Keratinocyte (primary cell): ENCODE measurements at regions not wholly inside any gene's neighbourhood (a gene's known extent, or its start where the extent isn't known, plus 50 kb on each side); places are given as distances from the start of the nearest gene placed in this dataset.

Experiments
- DNase-seq: peaks from one replicate; pipeline ENCODE4 v3.0.0-alpha.2; 2011; ENCODE audit warnings: low read depth, missing footprints, low spot score
- FAIRE-seq: peaks from 2 replicates; lab custom pipeline; 2011; peaks lifted over from hg19 to GRCh38; lab: Jason Lieb, UNC
- H2AFZ ChIP-seq: 2 replicates; pipeline ENCODE4 v1.6.0; 2012; ENCODE audit warnings: low read length, control low read depth, inconsistent platforms; ENCODE audit not compliant: control insufficient read depth
- H3K27ac ChIP-seq: 2 replicates; pipeline ENCODE4 v1.5.1; 2011; ENCODE audit warnings: low read length; ENCODE audit not compliant: control insufficient read depth, insufficient read depth
- H3K27me3 ChIP-seq: 3 replicates; pipeline ENCODE4 v1.6.0; 2011; ENCODE audit warnings: low read length; ENCODE audit not compliant: control insufficient read depth, insufficient read depth; ENCODE audit errors: extremely low read depth
- H3K36me3 ChIP-seq, 2 experiments: 2 replicates in 1 of 2; 3 replicates in 1 of 2; pipeline ENCODE4 v1.5.1; 2011; ENCODE audit warnings: low read length in 2 of 2, mild to moderate bottlenecking in 1 of 2; ENCODE audit not compliant: control insufficient read depth in 2 of 2, insufficient read depth in 2 of 2; ENCODE audit errors: extremely low read depth in 1 of 2
- H3K4me1 ChIP-seq: 3 replicates; pipeline ENCODE4 v1.5.1; 2011; ENCODE audit warnings: low read length; ENCODE audit not compliant: control insufficient read depth, insufficient read depth; ENCODE audit errors: extremely low read depth
- H3K4me2 ChIP-seq: 3 replicates; pipeline ENCODE4 v1.6.0; 2011; ENCODE audit warnings: low read depth, low read length; ENCODE audit not compliant: control insufficient read depth, insufficient read depth; ENCODE audit errors: extremely low read depth
- H3K4me3 ChIP-seq, 3 experiments: fragments of 200-600 bp in 1 of 3; sonication (generic) in 1 of 3; 2 replicates in 2 of 3; 3 replicates in 1 of 3; pipeline ENCODE4 v1.5.1; 2011 to 2016; ENCODE audit warnings: low read length in 3 of 3, mild to moderate bottlenecking in 3 of 3, control low read depth in 2 of 3, inconsistent platforms in 1 of 3, low read depth in 1 of 3, mixed read lengths in 1 of 3, mixed run types in 1 of 3, moderate library complexity in 1 of 3; ENCODE audit not compliant: control insufficient read depth in 2 of 3, insufficient read depth in 2 of 3; ENCODE audit errors: extremely low read depth in 1 of 3
- H3K79me2 ChIP-seq: 2 replicates; pipeline ENCODE4 v1.6.0; 2012; ENCODE audit warnings: low read length; ENCODE audit not compliant: control insufficient read depth, insufficient read depth
- H3K9ac ChIP-seq: 3 replicates; pipeline ENCODE4 v1.6.0; 2011; ENCODE audit warnings: low read length; ENCODE audit not compliant: control insufficient read depth, insufficient read depth; ENCODE audit errors: extremely low read depth
- H3K9me1 ChIP-seq: 3 replicates; pipeline ENCODE4 v1.6.0; 2011; ENCODE audit warnings: low read length; ENCODE audit not compliant: control insufficient read depth, insufficient read depth; ENCODE audit errors: extremely low read depth
- H3K9me3 ChIP-seq: 2 replicates; pipeline ENCODE4 v1.5.1; 2012; ENCODE audit warnings: low read depth, low read length; ENCODE audit not compliant: control insufficient read depth
- H4K20me1 ChIP-seq: 3 replicates; pipeline ENCODE4 v1.6.0; 2011; ENCODE audit warnings: low read length; ENCODE audit not compliant: control insufficient read depth, insufficient read depth; ENCODE audit errors: extremely low read depth
- CTCF ChIP-seq, 3 experiments: IDR thresholded peaks in 1 of 3; conservative IDR thresholded peaks in 1 of 3; optimal IDR thresholded peaks in 1 of 3; 2 replicates in 2 of 3; 3 replicates in 1 of 3; pipeline versions ENCODE3 to v1.5.1; 2011; ENCODE audit warnings: low read length in 3 of 3, mild to moderate bottlenecking in 3 of 3, moderate library complexity in 2 of 3, control low read depth in 1 of 3, inconsistent platforms in 1 of 3; ENCODE audit not compliant: insufficient read depth in 2 of 3; ENCODE audit errors: extremely low read depth in 1 of 3
- EZH2 ChIP-seq: IDR thresholded peaks from one replicate; pipeline ENCODE4 v1.6.1; 2012; ENCODE audit warnings: inconsistent platforms, mild to moderate bottlenecking, low read length, moderate library complexity
- dilution Hi-C: fragments of 300-500 bp; cut with MboI; formaldehyde crosslinking; loops from one replicate; pipeline ENCODE4 v1.7.0; 2020; ENCODE audit warnings: low sequenced_read_pairs; ENCODE audit not compliant: extremely low pct_ligation_motif_present

GRCh38 chrX:95290455-95290854 is 1394.2 kb upstream of the DIAPH2 start:
- no peaks in the 10 kb centered on the region for H3K9me3 ChIP-seq
- H3K36me3 ChIP-seq = no peaks in the 10 kb centered on the region
- TF ChIP-seq EZH2 (no peak), CTCF (optimal IDR thresholded peaks at IDR 0.05 in 1 of 3, IDR thresholded peaks at IDR 0.05 in 1 of 3, conservative IDR thresholded peaks at IDR 0.05 in 1 of 3; ENCODE audit: extremely low read depth in 1 of 3, insufficient read depth in 2 of 3, low read length in 3 of 3) (no peak)
- DNase-seq (no peak), FAIRE-seq (no peak)
- no peaks in the 10 kb centered on the region for H3K27me3 ChIP-seq
- H3K9me1 ChIP-seq = no peaks in the 10 kb centered on the region
- H4K20me1 ChIP-seq = no peaks in the 10 kb centered on the region
- no peak overlapping the region for H3K4me2 ChIP-seq
- H3K79me2 ChIP-seq = no peaks in the 10 kb centered on the region
- no peak overlapping the region for H2AFZ ChIP-seq
- H3K4me1 ChIP-seq = no peaks in the 10 kb centered on the region
- dilution Hi-C loops = no loop called here
- no peak overlapping the region for H3K27ac ChIP-seq
- no peak overlapping the region for H3K4me3 ChIP-seq
- no peak overlapping the region for H3K9ac ChIP-seq

GRCh38 chrX:95291561-95291960 is 1393.1 kb upstream of the DIAPH2 start:
- TF ChIP-seq EZH2 (no peak), CTCF (optimal IDR thresholded peaks at IDR 0.05 in 1 of 3, IDR thresholded peaks at IDR 0.05 in 1 of 3, conservative IDR thresholded peaks at IDR 0.05 in 1 of 3; ENCODE audit: extremely low read depth in 1 of 3, insufficient read depth in 2 of 3, low read length in 3 of 3) (no peak)
- no peak for FAIRE-seq
- no peaks in the 10 kb centered on the region for H3K36me3 ChIP-seq

More at GRCh38 chrX:95291561-95291960, 1393.1 kb upstream of the DIAPH2 start:
- Histone ChIP-seq H3K27ac (no peak overlapping the region), H4K20me1 (no peaks in the 10 kb centered on the region), H3K9me1 (no peaks in the 10 kb centered on the region), H2AFZ (no peak overlapping the region), H3K4me1 (no peaks in the 10 kb centered on the region), H3K9me3 (no peaks in the 10 kb centered on the region), H3K9ac (no peak overlapping the region), H3K4me3 (no peak overlapping the region), H3K4me2 (no peak overlapping the region), H3K27me3 (no peaks in the 10 kb centered on the region), H3K79me2 (no peaks in the 10 kb centered on the region)
- dilution Hi-C loops = no loop called here
- no peak for DNase-seq
